C4-2B (cell line): ENCODE measurements at regions not wholly inside any gene's neighbourhood (a gene's known extent, or its start where the extent isn't known, plus 50 kb on each side); places are given as distances from the start of the nearest gene placed in this dataset.

Experiments used
- H3K27ac ChIP-seq: fragments of 450-650 bp; 2 replicates; pipeline ENCODE4 v1.5.1; 2017
- ZFX ChIP-seq: fragments of 450-650 bp; IDR thresholded peaks from 2 replicates; pipeline ENCODE4 v1.6.1; 2017
- TF ChIP-seq, protein P1 (sequence below): fragments of 450-650 bp; conservative IDR thresholded peaks from 2 replicates; pipeline ENCODE4 v1.5.1; 2017; ENCODE audit warnings: mild to moderate bottlenecking

GRCh38 chr15:96266456-96266855, 64.0 kb upstream of the NR2F2 start:
- TF ChIP-seq, protein P1, sequence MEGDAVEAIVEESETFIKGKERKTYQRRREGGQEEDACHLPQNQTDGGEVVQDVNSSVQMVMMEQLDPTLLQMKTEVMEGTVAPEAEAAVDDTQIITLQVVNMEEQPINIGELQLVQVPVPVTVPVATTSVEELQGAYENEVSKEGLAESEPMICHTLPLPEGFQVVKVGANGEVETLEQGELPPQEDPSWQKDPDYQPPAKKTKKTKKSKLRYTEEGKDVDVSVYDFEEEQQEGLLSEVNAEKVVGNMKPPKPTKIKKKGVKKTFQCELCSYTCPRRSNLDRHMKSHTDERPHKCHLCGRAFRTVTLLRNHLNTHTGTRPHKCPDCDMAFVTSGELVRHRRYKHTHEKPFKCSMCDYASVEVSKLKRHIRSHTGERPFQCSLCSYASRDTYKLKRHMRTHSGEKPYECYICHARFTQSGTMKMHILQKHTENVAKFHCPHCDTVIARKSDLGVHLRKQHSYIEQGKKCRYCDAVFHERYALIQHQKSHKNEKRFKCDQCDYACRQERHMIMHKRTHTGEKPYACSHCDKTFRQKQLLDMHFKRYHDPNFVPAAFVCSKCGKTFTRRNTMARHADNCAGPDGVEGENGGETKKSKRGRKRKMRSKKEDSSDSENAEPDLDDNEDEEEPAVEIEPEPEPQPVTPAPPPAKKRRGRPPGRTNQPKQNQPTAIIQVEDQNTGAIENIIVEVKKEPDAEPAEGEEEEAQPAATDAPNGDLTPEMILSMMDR: no peak
- no peak for TF ChIP-seq ZFX
- H3K27ac ChIP-seq: no peak overlapping the region

GRCh38 chr15:96267463-96267862, 63.0 kb upstream of the NR2F2 start:
- TF ChIP-seq ZFX: no peak
- TF ChIP-seq, protein P1: no peak
- H3K27ac ChIP-seq: no peak overlapping the region

- H3K27ac ChIP-seq: no peak overlapping the region
- TF ChIP-seq, protein P1: no peak
- TF ChIP-seq ZFX: no peak
Observed at GRCh38 chr15:96268442-96269204, 61.9 kb upstream of the NR2F2 start.

GRCh38 chr15:96270581-96271172, 59.8 kb upstream of the NR2F2 start:
- TF ChIP-seq ZFX: no peak
- TF ChIP-seq, protein P1: no peak
- no peak overlapping the region for H3K27ac ChIP-seq

DNA sequence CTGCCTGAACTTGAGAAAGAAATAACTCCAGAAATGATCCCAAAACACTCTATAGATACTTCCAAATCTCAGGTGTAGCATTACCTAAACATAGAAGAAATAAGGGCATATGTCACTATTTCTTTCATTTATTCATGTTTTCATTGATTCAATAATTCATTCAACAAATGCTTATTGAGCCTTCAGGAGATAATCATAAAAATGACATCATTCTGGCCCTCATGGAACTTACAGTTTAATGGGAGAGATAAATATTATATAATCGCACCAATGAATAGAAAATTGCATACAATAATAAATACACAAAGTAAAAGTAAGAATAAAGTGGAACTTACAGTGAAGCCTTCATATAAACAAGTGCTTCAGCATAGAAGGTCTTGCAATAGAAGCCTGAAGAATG, 58.1 kb upstream of the NR2F2 start:
- TF ChIP-seq, protein P1: no peak
- TF ChIP-seq ZFX: no peak
- H3K27ac ChIP-seq: no peak overlapping the region

- TF ChIP-seq, protein P1: no peak
- no peak for TF ChIP-seq ZFX
- H3K27ac ChIP-seq: no peak overlapping the region
Observed at GRCh38 chr15:96273317-96274086, 57.0 kb upstream of the NR2F2 start.

- TF ChIP-seq, protein P1: no peak
- TF ChIP-seq ZFX: no peak
- H3K27ac ChIP-seq: no peak overlapping the region
Observed at GRCh38 chr15:96274087-96274440, 56.4 kb upstream of the NR2F2 start.
